ENCODE measurements at regions not wholly inside any gene's neighbourhood (a gene's known extent, or its start where the extent isn't known, plus 50 kb on each side); places are given as distances from the start of the nearest gene placed in this dataset.

GRCh38 chr3:94401466-94401865 is 338.6 kb downstream of the NSUN3 start:
- TF ChIP-seq LEF1 (IDR thresholded peaks at IDR 0.05; ENCODE audit: borderline replicate concordance): no peak
- TF ChIP-seq BHLHE40 (IDR thresholded peaks at IDR 0.05; ENCODE audit: borderline replicate concordance): no peak
- no peak for TF ChIP-seq FOXM1 (IDR thresholded peaks at IDR 0.05; ENCODE audit: borderline replicate concordance)
- no peak for TF ChIP-seq ARNT (IDR thresholded peaks at IDR 0.05)
- TF ChIP-seq PKNOX1 (IDR thresholded peaks at IDR 0.05): no peak
- no peak for TF ChIP-seq HDGF (IDR thresholded peaks at IDR 0.05; ENCODE audit: borderline replicate concordance)
- no peak for TF ChIP-seq SP1 (IDR thresholded peaks at IDR 0.05)
- TF ChIP-seq NFRKB (IDR thresholded peaks at IDR 0.05): no peak
- no peak for TF ChIP-seq FOXK2 (IDR thresholded peaks at IDR 0.05)
- TF ChIP-seq ELF4 (IDR thresholded peaks at IDR 0.05): no peak
